HL-60 (cell line): ENCODE measurements at regions not wholly inside any gene's neighbourhood (a gene's known extent, or its start where the extent isn't known, plus 50 kb on each side); places are given as distances from the start of the nearest gene placed in this dataset.

Experiments used
- DNase-seq, 2 experiments: peaks; one replicate each; pipeline ENCODE4 v3.0.0-alpha.2; 2010 to 2020; ENCODE audit warnings: low read depth in 1 of 2, low spot score in 1 of 2
- H3K27ac ChIP-seq: fragments of 250-450 bp; sonication (Bioruptor Pico); replicated peaks from 2 replicates; pipeline ENCODE4 v1.5.1; 2020; ENCODE audit warnings: mild to moderate bottlenecking, moderate library complexity
- H3K27me3 ChIP-seq: fragments of 250-450 bp; sonication (Bioruptor Pico); 2 replicates; pipeline ENCODE4 v1.5.1; 2021; ENCODE audit warnings: mild to moderate bottlenecking, moderate library complexity; ENCODE audit not compliant: insufficient read depth, poor library complexity, severe bottlenecking
- H3K4me3 ChIP-seq: replicated peaks from 2 replicates; pipeline ENCODE4 v1.5.1; 2011; ENCODE audit warnings: mild to moderate bottlenecking, control low read depth, low read length; ENCODE audit not compliant: insufficient read depth
- CTCF ChIP-seq: IDR thresholded peaks from one replicate; pipeline ENCODE4 v1.5.1; 2011; ENCODE audit warnings: low read length, control low read depth, inconsistent platforms; ENCODE audit not compliant: insufficient read depth
- GABPA ChIP-seq: IDR thresholded peaks from 2 replicates; pipeline ENCODE4 v1.6.1; 2012; ENCODE audit warnings: low read depth
- POLR2AphosphoS5 ChIP-seq: IDR thresholded peaks from 2 replicates; pipeline ENCODE4 v1.6.1; 2012; ENCODE audit warnings: low read depth
- REST ChIP-seq: IDR thresholded peaks from 2 replicates; pipeline ENCODE4 v1.6.1; 2012; ENCODE audit warnings: low read depth; ENCODE audit not compliant: insufficient replicate concordance
- SPI1 ChIP-seq: IDR thresholded peaks from 2 replicates; pipeline ENCODE4 v1.6.1; 2012; ENCODE audit warnings: low read depth, mild to moderate bottlenecking, borderline replicate concordance

GRCh38 chrX:39195156-39195555 is 393.9 kb downstream of the MID1IP1 start:
- no peak overlapping the region for H3K4me3 ChIP-seq
- H3K27ac ChIP-seq: no peak overlapping the region
- no peak for DNase-seq

GRCh38 chrX:39196192-39197102 is 395.2 kb downstream of the MID1IP1 start:
- no peak overlapping the region for H3K27ac ChIP-seq
- TF ChIP-seq GABPA: no peak
- no peak for TF ChIP-seq CTCF
- TF ChIP-seq REST: no peak
- TF ChIP-seq SPI1: no peak
- TF ChIP-seq POLR2AphosphoS5: peak; percentile 65
- DNase-seq: peak; percentile 62 to 73
- H3K27me3 ChIP-seq: no peaks in the 10 kb centered on the region
- no peak overlapping the region for H3K4me3 ChIP-seq

More at GRCh38 chrX:39195156-39195555, 393.9 kb downstream of the MID1IP1 start:
- no peaks in the 10 kb centered on the region for H3K27me3 ChIP-seq
- TF ChIP-seq CTCF (no peak), REST (no peak), SPI1 (no peak), POLR2AphosphoS5 (no peak), GABPA (no peak)

- H3K4me3 ChIP-seq: no peak overlapping the region
- TF ChIP-seq SPI1 (no peak), POLR2AphosphoS5 (no peak), CTCF (no peak), GABPA (no peak)
- no peak overlapping the region for H3K27ac ChIP-seq
- H3K27me3 ChIP-seq: no peaks in the 10 kb centered on the region
- no peak for DNase-seq
Observed at GRCh38 chrX:39199429-39199828, 398.2 kb downstream of the MID1IP1 start.
